ENCODE measurements at regions not wholly inside any gene's neighbourhood (a gene's known extent, or its start where the extent isn't known, plus 50 kb on each side); places are given as distances from the start of the nearest gene placed in this dataset.

DNA sequence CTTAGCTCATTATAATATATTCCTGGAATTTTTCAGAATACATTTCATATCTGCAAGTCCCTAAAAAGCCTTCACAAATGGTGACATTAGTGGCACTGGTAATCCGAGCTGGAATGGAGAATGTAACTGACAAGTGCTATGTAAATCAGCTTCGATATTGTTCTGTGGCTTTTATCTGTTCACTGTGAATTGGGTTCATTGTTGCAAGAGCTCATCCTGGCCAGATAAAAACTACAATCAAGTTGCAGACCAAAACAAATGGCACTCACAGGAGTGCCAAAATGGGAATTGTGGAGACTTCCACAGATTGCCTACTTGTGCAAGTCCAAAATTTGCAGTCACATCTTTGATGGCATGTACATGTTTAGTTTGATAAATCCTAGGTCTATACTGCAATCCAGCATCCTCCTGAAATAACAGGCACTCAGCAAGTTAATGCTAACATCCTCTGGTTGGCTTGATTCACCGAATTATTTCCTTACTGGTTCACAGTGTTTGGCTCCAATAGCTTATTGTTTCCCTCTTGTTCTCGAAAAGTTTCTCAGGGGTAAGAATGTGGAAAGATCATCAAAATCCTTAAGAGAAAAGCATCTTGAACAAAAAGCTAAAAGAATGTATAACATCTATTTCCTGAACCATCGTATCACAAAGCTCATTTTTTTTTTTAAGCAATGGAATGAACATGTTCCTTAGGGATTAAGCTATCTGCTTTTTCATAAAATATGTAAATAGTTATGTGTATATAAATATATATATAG is 904.9 kb downstream of the CENPC start:
- no peak for FAIRE-seq
- no peak for DNase-seq (ENCODE audit: insufficient read length, low spot score)

DNA sequence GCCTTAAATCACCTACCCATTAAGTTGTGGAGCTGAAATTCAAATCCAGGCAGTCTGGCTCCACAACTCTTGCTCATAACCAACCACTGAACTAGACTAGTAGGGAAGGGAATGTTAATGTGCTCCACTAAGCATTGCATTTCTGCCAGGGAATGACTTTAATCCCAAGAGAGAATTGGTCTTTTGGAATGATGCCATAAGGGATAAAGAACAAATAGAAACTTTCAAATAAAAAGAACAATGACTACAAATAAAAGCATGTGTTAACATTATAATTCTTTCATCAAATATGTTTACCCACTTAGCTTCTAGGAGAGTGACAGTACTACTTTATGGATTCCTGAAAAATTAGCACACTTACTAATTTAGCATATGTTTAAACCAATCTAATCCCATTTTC is 905.9 kb downstream of the CENPC start:
- FAIRE-seq (no peak), DNase-seq (ENCODE audit: insufficient read length, low spot score) (no peak)

- DNase-seq (ENCODE audit: insufficient read length, low spot score) (no peak), FAIRE-seq (no peak)
These were observed 909.0 kb downstream of the CENPC start for GRCh38 chr4:66636349-66636748.

DNA sequence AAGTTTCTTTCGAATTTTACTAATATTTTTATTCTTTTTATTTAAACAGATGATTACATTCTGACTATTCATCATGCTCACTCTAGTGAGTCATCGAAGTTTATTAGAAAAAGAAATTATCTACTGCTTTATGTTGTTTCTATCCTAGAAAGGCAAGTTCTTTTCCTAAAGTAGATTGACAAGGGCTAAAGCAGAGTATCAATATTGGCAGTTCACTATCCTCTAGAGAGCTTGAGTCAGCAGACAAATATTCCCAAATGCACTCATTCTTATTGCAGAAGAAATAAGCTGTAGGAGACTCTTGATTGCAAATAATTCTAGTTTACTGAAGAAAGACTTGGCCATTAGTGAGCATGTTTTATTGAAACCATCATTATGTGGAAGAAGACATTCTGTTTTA is 911.8 kb downstream of the CENPC start:
- FAIRE-seq = no peak

GRCh38 chr4:66629927-66630326 is 915.4 kb downstream of the CENPC start:
- FAIRE-seq (no peak), DNase-seq (ENCODE audit: insufficient read length, low spot score) (no peak)

More for the DNA sequence above, 911.8 kb downstream of the CENPC start:
- no peak for DNase-seq (ENCODE audit: insufficient read length, low spot score)

- FAIRE-seq (no peak), DNase-seq (ENCODE audit: insufficient read length, low spot score) (no peak)
These were observed 917.2 kb downstream of the CENPC start for GRCh38 chr4:66628146-66628545.

DNA sequence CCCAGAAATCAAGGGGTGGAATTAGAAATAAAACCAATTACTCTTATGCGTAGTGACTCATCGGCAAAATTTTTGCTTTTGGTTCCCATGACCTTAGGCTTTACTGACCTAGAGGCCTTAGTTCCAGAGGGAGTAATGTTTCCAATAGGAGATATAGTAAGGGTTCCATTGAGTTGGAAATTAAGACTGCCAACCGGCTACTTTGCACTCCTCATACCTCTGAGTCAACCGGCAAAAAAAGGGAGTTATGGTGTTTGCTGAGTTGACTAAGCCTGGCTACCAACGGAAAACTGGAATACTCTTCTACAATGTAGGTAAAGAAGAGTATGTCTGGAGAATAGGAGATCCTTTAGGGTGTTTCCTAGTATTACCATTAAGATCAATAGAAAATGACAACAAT is 919.8 kb downstream of the CENPC start:
- DNase-seq (ENCODE audit: insufficient read length, low spot score) (no peak), FAIRE-seq (no peak)

DNA sequence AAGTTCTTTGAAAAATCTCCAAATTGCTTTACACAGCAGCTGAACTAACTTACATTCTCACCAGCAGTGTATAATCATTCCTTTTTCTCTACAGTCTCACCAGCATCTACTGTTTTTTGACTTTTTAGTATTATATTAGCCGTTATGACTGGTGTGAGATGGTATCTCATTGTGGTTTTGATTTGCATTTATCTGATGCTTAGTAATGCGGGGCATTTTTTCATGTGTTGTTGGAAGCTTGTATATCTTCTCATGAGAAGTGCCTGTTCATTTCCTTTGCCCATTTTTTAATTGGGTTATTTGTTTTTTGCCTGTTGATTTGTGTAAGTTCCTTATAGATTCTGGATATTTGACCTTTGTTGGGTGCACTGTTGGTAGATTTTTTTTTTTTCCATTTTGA is 931.7 kb downstream of the CENPC start:
- DNase-seq (ENCODE audit: insufficient read length, low spot score) (no peak), FAIRE-seq (no peak)

GRCh38 chr4:66609014-66609413 is 936.3 kb downstream of the CENPC start:
- FAIRE-seq (no peak), DNase-seq (ENCODE audit: insufficient read length, low spot score) (no peak)

- DNase-seq (ENCODE audit: insufficient read length, low spot score) (no peak), FAIRE-seq (no peak)
These were observed 936.6 kb upstream of the EPHA5 start for GRCh38 chr4:66606908-66607307.

GRCh38 chr4:66606215-66606614 is 935.9 kb upstream of the EPHA5 start:
- no peak for DNase-seq (ENCODE audit: insufficient read length, low spot score)
- no peak for FAIRE-seq

GRCh38 chr4:66604192-66604591 is 933.9 kb upstream of the EPHA5 start:
- no peak for DNase-seq (ENCODE audit: insufficient read length, low spot score)
- no peak for FAIRE-seq

DNA sequence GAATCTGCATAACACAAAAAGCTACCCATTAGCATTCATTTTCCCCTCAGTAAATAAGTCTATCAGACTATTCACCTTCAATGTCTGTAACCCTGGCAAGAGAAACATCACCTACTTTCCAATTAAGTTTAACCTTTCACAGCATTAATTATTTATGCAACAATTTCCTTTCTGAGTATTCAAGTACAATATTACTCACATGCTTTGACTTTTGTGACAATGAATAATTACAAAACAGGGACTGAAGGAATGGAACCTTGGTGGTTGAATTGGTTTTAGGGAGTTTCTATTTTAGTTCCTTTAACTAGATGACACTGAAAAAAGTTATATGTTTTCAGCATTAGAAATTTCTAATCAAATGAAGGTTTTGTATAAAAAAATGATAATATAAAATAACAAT is 932.3 kb upstream of the EPHA5 start:
- FAIRE-seq (no peak), DNase-seq (ENCODE audit: insufficient read length, low spot score) (no peak)

GRCh38 chr4:66591968-66592367 is 921.7 kb upstream of the EPHA5 start:
- DNase-seq (ENCODE audit: insufficient read length, low spot score) (no peak), FAIRE-seq (no peak)

- FAIRE-seq = no peak
- DNase-seq (ENCODE audit: insufficient read length, low spot score) = no peak
These were observed 920.4 kb upstream of the EPHA5 start for GRCh38 chr4:66590488-66591215.

GRCh38 chr4:66589183-66589582 is 918.9 kb upstream of the EPHA5 start:
- DNase-seq (ENCODE audit: insufficient read length, low spot score) (no peak), FAIRE-seq (no peak)

DNA sequence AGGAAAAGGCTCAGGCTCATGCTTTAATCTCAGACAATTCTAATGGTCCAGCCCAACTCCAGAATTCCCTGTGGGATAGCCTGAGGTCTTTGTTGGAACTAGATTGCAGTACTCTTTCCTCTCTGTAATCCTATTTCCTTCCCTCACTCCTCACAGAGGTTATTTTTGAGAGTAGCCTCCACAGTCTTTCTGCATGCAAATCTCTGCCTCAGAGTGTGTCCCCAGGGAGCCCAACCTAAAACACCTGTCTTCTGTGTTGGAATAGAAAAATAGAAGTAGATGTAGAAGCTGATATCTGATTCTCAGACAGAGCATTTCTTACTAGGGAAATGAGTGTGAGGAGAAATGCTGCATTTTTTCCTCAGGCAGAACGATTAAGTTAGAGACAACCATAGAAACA is 915.5 kb upstream of the EPHA5 start:
- FAIRE-seq = no peak

DNA sequence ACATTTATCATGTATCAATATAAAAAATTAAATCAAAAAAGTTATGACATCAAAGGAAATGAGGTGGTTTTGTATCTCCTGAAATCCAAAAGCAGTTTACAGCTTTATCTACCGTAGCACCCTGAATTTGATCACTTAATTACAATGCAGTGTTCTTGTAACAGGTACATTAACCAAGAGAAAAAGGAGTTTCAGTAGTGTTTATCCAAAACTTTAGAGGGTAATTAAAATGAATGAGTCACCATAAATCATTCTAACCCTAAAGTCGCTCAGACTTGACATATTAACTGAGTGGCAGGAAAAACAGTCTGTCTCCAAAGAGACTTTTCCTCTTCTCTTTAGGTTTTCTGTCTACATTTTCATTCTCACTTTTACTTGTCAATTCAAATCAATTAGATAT is 907.6 kb upstream of the EPHA5 start:
- FAIRE-seq (no peak), DNase-seq (ENCODE audit: insufficient read length, low spot score) (no peak)

More for the DNA sequence above, 915.5 kb upstream of the EPHA5 start:
- no peak for DNase-seq (ENCODE audit: insufficient read length, low spot score)

- FAIRE-seq (peak; percentile 54), DNase-seq (ENCODE audit: insufficient read length, low spot score) (peak; percentile 41)
These were observed 904.9 kb upstream of the EPHA5 start for GRCh38 chr4:66575008-66575696.

GRCh38 chr4:66574145-66574978 is 904.1 kb upstream of the EPHA5 start:
- no peak for FAIRE-seq
- DNase-seq (ENCODE audit: insufficient read length, low spot score) = no peak

DNA sequence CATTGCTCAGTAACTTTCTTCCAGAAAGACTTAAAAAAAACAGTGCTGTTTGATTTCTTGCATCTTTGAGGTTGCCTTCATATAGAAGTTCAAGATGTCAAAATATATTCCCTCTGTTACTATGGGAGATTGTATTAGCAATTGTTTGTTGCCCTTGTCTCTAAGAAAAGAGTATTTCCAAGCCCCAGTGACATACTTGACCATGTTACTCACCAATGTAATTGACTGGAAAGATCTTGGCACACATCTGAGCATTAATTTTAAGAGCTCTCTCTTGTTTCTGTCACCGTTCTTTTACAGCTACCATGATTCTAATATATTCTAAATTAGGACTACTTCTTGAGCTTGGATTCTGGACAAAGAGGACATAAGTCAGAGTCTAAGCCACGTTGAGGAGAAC is 902.7 kb upstream of the EPHA5 start:
- FAIRE-seq = no peak
- DNase-seq (ENCODE audit: insufficient read length, low spot score) = no peak
